ENCODE measurements at regions not wholly inside any gene's neighbourhood (a gene's known extent, or its start where the extent isn't known, plus 50 kb on each side); places are given as distances from the start of the nearest gene placed in this dataset.

GRCh38 chr12:114918535-114919233 lies 234.7 kb upstream of the TBX3 start:
- DNase-seq = no peak

- no peak for DNase-seq
Observed at GRCh38 chr12:114917953-114918352, 234.0 kb upstream of the TBX3 start.

DNA sequence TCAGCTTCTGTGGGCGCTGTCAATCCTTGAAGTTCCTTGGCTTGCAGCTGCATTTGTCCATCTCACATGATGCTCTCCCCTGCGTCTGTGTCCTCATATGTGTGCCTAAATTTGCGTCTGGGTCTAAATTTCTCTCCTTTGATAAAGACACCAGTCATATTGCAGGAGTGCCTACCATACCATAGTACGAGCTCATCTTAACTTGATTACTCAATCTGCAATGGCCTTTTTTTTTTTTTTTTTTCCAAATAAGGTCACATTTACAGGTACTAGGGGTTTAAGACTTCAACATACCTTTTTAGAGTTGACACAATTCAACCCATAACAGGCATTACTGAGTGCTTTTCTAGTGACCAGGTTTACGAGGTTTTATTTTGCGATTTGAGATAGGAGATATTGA lies 233.3 kb upstream of the TBX3 start:
- DNase-seq = no peak

GRCh38 chr12:114916541-114916940 lies 232.6 kb upstream of the TBX3 start:
- no peak for DNase-seq

GRCh38 chr12:114916124-114916523 lies 232.1 kb upstream of the TBX3 start:
- no peak for DNase-seq

- DNase-seq = no peak
Observed at GRCh38 chr12:114913871-114914801, 230.2 kb upstream of the TBX3 start.

DNA sequence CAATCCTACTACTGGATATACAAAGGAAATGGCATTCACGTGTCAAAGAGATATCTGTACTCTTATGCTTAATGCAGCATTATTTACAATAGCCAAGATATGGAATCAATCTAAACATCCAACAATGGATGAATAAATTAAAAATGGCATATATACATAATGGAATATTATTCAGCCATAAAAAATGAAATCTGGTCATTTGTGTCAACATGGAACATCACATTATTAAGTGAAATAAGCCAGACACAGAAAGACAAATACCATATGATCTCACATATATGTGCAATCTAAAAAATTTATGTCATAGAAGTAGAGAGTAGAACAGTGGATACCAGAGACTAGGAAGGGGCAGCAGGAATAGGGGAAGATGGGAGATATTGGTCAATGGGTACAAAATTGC lies 228.8 kb upstream of the TBX3 start:
- DNase-seq = no peak

DNA sequence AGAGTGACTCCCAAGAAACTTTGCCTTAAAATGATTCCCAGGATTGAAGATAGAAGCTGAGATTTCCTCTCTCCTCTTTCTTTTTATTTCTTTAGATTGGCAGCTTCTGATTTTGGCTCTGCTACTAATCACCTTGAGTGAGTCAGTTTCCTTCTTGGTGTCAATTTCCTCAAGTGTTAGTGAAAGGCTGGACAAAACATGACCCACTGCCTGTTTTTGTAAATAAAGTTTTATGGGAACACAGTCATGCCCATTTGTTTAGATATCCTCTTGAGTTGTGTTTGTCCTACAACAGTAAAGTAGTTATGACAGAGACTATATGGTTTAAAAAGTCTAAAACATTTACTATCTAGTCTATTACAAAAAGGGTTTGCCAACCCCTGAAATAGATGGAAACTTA lies 227.2 kb upstream of the TBX3 start:
- DNase-seq = no peak

DNA sequence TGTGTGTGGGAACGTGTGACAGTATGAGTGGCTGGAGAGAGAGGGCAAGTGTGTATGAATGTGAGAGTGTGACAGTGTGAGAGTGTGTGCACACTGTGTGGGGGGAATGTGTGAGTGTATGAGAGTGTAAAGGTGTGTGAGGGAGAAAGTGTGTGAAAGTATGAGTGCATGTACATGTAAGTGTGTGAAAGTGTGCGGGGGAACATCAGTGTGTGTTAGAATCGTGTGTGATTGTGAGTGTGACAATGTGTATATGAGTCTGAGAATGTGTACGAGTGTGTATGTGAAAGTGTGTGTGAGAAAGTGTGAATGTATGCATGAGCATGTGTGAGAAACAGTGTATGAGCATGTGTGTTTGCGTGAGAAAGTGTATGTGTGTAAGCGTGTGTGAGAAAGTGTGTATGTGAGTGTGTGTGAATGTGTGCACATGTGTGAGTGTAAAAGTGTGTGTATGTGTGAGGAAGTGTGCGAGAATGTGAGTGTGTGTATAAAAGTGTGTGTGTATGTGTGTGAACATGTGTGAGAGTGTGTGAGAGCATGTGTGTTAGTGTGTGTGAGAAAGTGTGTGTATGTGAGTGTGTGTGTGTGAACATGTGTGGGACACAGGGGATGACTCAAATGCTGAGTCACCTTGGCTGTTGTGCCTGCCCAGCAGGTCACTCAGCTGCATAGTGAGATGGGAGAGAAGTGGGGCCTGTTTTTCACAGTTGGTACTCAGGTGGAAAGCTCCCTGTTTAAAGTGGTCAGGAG lies 220.5 kb upstream of the TBX3 start:
- DNase-seq = no peak

- no peak for DNase-seq
Observed at GRCh38 chr12:114903083-114903691, 219.2 kb upstream of the TBX3 start.

DNA sequence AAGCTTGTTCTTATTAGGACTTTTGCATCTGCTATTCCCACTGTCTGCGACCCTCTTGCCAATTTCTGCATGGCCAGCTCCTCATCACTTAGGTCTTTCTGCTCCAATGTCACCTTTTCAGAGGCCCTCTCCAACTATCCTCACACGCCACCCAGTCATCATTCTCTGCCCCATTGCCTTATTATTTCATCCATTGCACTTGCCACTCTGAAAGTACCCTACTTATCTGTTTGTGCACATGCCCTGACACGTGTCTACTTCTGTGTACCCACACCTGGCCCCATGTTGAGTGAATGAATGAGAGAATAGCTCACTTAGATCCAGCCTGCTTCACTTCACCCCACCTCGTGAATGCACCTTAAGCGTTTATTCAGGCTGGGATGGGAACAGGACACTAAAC lies 218.7 kb upstream of the TBX3 start:
- DNase-seq = no peak

GRCh38 chr12:114901316-114901715 lies 217.3 kb upstream of the TBX3 start:
- no peak for DNase-seq

- DNase-seq = no peak
Observed at GRCh38 chr12:114898159-114898558, 214.2 kb upstream of the TBX3 start.

- no peak for DNase-seq
Observed at GRCh38 chr12:114895827-114896226, 211.9 kb upstream of the TBX3 start.

DNA sequence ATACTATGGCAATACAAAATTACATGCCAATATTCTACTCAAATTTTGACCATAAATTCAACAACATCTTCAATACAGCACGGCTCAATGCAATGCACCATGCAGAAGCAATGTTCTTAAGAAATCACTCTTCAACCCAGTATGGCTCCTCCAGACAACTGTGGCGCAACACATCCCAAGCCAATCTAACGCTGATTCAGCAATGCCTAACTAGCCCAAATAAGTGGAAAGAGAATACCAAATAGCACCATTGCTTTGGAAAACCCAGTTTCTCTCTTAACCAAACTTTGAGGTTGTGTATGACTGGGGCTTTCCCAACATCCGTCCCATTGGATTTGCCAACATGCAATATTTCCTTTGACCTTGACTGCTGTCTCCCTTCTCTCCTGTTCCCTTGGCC lies 211.1 kb upstream of the TBX3 start:
- DNase-seq = no peak

DNA sequence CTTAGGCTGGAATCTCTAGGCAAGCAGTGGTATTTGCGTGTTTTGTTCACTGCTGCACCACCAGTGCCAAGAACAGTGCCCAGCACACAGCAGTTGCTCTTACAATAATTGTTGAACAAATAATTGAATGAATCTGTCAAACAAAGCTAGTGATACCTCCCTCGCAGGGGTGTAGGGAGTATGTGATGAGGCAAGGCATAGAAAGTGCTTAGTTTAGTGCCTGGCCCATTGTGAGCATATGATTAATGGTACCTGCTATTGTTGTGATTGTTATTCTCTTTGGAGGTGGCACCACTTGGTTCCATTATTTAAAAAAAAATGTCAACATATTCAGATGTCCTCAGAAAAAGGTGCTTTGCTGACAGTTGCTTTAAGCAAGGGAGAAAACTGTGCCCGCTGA lies 210.1 kb upstream of the TBX3 start:
- no peak for DNase-seq

DNA sequence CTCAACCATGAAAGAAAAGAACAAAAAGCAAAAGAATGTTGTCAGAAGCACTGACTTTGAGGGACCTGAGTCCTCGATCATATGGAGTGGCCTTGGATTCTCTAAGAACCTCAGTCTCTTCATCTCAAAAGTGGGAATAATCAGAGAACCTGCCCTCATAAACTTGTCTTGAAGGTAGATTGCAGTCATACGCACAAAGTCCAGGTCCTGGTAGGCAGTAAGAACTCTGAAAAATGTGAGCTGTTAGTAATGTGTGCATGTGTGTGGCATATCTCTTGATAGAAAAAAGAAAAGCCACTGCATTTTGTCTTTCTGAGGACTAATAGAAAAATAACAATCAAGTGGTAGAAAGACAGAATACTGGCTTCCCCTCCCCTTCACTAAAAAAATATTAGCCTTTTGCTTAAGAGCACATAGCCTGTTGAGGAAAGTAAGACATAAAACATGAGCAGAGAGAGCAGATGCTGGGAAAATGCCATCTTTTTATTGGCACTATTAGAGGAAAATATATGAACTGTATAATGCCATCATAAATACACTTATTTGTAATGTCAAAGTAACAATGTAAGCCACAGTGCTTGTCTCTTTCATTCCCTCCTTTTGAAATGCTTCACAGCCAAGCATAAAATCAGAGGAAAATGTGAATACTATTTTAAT lies 205.1 kb upstream of the TBX3 start:
- DNase-seq = no peak

GRCh38 chr12:114888448-114888847 lies 204.5 kb upstream of the TBX3 start:
- no peak for DNase-seq

DNA sequence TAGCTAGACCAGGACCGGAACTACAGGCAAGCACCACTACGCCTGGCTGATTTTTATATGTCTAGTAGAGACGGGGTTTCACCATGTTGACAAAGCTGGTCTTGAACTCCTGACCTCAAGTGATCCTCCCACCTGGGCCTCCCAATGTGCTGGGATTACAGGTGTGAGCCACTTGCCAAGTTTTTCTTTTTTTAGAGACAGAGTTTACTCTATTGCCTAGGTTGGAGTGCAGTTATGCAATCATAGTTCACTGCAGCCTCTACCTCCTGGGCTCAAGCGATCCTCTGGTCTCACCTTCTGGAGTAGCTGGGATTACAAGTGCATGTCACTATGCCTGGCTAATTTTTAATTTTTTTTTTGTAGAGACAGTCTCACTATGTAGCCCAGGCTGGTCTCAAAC lies 201.5 kb upstream of the TBX3 start:
- no peak for DNase-seq

DNA sequence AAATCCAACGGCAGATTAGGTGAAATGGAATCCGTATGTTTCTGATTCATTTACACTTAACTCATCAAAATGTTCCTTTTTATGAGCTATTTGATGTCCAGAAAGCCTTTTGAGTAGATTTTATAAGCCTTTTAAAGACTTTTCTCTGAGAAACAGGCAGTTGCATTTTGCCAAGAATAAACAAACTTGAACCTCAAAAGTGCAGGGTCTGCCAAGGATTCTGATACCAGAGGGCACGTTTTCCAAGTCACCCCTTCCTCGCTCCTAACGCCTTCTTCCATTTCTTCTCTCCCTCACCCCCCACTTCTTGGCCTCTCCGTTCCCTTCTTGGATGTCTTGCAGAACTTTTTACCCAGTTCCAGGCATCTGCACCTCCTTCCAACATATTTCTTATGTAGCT lies 200.6 kb upstream of the TBX3 start:
- no peak for DNase-seq

DNA sequence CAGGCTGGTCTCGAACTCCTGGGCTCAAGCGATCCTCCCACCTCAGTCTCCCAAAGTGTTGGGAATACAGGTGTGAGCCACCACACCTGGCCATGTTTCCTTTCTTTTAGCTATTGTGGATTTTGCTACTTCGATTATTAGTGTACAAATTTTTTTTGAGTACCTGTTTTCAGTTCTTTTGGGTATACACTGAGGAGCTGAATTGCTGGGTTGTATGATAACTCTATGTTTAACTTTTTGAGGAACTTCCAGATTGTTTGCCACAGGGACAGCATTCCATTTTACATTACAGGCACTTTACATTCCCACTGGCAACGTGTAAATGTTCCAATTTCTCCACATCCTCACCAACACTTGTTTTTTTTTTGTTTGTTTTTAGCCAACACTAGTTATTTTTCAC lies 198.1 kb upstream of the TBX3 start:
- DNase-seq = no peak

GRCh38 chr12:114879354-114879753 lies 195.4 kb upstream of the TBX3 start:
- no peak for DNase-seq

DNA sequence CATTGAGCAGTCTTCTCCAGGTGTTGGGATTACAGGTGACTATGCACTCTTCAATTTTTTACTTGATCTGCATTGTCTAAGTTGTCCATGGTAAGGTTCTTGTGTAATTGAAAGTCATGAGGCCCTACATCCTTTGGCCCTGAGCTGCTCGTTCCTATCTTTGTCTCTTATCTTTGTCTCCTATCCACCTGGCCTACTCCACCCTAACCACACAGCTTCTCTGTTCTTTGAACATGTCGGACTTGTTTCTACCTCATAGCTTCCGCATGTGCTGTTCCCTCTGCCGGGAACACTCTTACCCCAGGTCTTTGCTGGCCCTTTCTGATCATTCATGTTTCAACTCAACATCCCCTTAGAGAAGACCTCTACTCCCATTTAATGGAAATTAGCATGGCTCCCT lies 194.8 kb upstream of the TBX3 start:
- DNase-seq = no peak
